ENCODE measurements at regions not wholly inside any gene's neighbourhood (a gene's known extent, or its start where the extent isn't known, plus 50 kb on each side); places are given as distances from the start of the nearest gene placed in this dataset.

DNA sequence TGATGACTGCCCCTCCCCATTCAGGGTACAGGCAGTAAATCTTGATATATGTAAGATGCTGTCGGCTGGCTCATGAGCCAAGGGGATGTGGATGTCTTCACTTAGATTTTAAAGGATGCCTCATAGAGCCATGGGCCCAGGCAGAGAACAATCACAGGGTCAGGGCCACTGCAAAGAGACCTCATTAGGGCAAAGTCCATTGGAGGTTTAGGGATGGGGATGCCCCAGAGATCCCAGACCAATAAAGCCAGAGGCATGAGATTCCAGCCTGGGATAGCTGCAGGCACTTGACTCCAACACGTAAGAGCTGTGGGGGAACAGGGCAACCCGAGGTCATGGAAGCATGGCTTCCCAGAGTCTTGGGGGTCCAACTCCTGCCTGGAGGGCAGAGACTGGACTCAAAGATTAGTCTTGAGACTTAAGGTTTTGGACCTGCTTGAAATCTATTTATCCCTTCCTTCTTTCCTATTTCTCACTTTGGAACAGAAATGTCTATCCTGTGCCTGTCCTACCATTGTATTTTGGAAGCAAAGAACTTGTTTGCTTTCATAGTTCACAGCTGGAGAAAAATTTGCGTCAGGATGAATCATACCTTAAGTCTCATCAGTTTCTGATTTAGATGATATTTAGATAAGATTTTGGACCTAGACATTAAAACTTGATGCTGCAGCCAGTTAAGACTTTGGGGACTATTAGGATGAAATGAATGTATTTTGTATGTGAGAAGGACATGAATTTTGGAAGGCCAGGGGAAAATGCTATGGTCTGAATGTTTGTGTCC, 101.3 kb upstream of the ADRA1B start:
- no peak overlapping the region for H3K4me3 ChIP-seq (replicated peaks; ENCODE audit: insufficient read depth, low read length)
- TF ChIP-seq POLR2AphosphoS5 (IDR thresholded peaks at IDR 0.05; ENCODE audit: low read depth) (no peak), SPI1 (IDR thresholded peaks at IDR 0.05; ENCODE audit: borderline replicate concordance, low read depth) (no peak), GABPA (IDR thresholded peaks at IDR 0.05; ENCODE audit: low read depth) (no peak)
- TF ChIP-seq, protein P1, sequence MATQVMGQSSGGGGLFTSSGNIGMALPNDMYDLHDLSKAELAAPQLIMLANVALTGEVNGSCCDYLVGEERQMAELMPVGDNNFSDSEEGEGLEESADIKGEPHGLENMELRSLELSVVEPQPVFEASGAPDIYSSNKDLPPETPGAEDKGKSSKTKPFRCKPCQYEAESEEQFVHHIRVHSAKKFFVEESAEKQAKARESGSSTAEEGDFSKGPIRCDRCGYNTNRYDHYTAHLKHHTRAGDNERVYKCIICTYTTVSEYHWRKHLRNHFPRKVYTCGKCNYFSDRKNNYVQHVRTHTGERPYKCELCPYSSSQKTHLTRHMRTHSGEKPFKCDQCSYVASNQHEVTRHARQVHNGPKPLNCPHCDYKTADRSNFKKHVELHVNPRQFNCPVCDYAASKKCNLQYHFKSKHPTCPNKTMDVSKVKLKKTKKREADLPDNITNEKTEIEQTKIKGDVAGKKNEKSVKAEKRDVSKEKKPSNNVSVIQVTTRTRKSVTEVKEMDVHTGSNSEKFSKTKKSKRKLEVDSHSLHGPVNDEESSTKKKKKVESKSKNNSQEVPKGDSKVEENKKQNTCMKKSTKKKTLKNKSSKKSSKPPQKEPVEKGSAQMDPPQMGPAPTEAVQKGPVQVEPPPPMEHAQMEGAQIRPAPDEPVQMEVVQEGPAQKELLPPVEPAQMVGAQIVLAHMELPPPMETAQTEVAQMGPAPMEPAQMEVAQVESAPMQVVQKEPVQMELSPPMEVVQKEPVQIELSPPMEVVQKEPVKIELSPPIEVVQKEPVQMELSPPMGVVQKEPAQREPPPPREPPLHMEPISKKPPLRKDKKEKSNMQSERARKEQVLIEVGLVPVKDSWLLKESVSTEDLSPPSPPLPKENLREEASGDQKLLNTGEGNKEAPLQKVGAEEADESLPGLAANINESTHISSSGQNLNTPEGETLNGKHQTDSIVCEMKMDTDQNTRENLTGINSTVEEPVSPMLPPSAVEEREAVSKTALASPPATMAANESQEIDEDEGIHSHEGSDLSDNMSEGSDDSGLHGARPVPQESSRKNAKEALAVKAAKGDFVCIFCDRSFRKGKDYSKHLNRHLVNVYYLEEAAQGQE (IDR thresholded peaks at IDR 0.05; ENCODE audit: insufficient replicate concordance, low read depth), result no peak
- TF ChIP-seq, protein P2, sequence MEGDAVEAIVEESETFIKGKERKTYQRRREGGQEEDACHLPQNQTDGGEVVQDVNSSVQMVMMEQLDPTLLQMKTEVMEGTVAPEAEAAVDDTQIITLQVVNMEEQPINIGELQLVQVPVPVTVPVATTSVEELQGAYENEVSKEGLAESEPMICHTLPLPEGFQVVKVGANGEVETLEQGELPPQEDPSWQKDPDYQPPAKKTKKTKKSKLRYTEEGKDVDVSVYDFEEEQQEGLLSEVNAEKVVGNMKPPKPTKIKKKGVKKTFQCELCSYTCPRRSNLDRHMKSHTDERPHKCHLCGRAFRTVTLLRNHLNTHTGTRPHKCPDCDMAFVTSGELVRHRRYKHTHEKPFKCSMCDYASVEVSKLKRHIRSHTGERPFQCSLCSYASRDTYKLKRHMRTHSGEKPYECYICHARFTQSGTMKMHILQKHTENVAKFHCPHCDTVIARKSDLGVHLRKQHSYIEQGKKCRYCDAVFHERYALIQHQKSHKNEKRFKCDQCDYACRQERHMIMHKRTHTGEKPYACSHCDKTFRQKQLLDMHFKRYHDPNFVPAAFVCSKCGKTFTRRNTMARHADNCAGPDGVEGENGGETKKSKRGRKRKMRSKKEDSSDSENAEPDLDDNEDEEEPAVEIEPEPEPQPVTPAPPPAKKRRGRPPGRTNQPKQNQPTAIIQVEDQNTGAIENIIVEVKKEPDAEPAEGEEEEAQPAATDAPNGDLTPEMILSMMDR (IDR thresholded peaks at IDR 0.05; ENCODE audit: insufficient read depth, low read length), result no peak
- DNase-seq (ENCODE audit: low read depth in 1 of 2, low spot score in 1 of 2), result no peak
- H3K27me3 ChIP-seq (ENCODE audit: insufficient read depth, poor library complexity, severe bottlenecking), result no peaks in the 10 kb centered on the region
- no peak overlapping the region for H3K27ac ChIP-seq (replicated peaks)

GRCh38 chr5:159817262-159818029, 98.8 kb upstream of the ADRA1B start:
- Histone ChIP-seq H3K27me3 (ENCODE audit: insufficient read depth, poor library complexity, severe bottlenecking) (peaks cover under 1% of the 10 kb centered on the region), H3K4me3 (replicated peaks; ENCODE audit: insufficient read depth, low read length) (no peak overlapping the region), H3K27ac (replicated peaks) (no peak overlapping the region)
- no peak for DNase-seq (ENCODE audit: low read depth in 1 of 2, low spot score in 1 of 2)
- TF ChIP-seq, protein P2 (IDR thresholded peaks at IDR 0.05; ENCODE audit: insufficient read depth, low read length), result no peak
- no peak for TF ChIP-seq POLR2AphosphoS5 (IDR thresholded peaks at IDR 0.05; ENCODE audit: low read depth)
- TF ChIP-seq GABPA (IDR thresholded peaks at IDR 0.05; ENCODE audit: low read depth), result no peak
- TF ChIP-seq SPI1 (IDR thresholded peaks at IDR 0.05; ENCODE audit: borderline replicate concordance, low read depth), result no peak
- TF ChIP-seq, protein P1 (IDR thresholded peaks at IDR 0.05; ENCODE audit: insufficient replicate concordance, low read depth), result no peak

DNA sequence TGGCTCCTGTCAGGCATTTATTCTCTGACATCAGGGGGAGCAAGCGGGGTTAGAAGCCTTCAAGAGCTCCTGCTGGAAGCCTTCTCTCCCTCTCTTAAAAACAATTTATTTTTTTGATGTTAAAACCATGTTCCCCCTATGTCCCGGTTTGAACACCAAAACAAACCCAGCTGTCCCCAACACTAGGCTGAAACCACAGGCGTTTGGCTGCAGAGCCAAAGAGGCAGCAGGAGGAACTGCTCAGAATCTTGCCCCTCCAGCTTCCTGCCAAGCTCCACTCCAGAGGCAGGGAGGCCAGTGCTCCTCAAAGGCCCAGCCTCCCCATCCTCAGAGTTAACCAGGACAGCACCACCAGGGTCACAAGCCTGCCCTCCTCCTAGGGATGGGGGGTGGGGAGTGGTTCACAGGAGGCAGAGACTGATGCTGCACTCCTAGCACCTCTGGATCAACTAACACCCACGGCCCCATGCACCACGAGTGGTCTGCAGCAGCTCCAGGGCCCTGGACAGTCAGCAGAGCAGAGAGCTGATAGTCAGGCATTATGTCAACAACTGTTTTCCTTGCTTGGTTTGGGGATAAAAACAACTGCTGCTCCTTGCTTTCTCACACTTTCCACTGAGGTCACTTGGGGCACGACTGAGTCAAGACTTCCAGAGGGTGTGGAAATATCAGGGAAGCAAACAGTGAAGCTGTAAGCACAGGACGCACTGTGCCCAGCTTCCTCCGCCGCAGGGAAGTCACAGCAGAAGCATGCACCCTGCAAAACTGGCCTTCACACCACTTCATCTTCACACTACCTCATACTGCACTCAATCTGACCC, 96.5 kb upstream of the ADRA1B start:
- DNase-seq (ENCODE audit: low read depth in 1 of 2, low spot score in 1 of 2), result peak in 1 of 2 experiments; percentile 14

More for the DNA sequence above, 96.5 kb upstream of the ADRA1B start:
- H3K4me3 ChIP-seq (replicated peaks; ENCODE audit: insufficient read depth, low read length), result no peak overlapping the region
- peaks cover 4% of the 10 kb centered on the region for H3K27me3 ChIP-seq (ENCODE audit: insufficient read depth, poor library complexity, severe bottlenecking)
- TF ChIP-seq, protein P2 (IDR thresholded peaks at IDR 0.05; ENCODE audit: insufficient read depth, low read length), result no peak
- TF ChIP-seq, protein P1 (IDR thresholded peaks at IDR 0.05; ENCODE audit: insufficient replicate concordance, low read depth), result no peak
- no peak for TF ChIP-seq SPI1 (IDR thresholded peaks at IDR 0.05; ENCODE audit: borderline replicate concordance, low read depth)
- TF ChIP-seq POLR2AphosphoS5 (IDR thresholded peaks at IDR 0.05; ENCODE audit: low read depth), result no peak
- TF ChIP-seq GABPA (IDR thresholded peaks at IDR 0.05; ENCODE audit: low read depth), result no peak
- H3K27ac ChIP-seq (replicated peaks), result no peak overlapping the region
